HG02852 (cell line): ENCODE measurements at regions not wholly inside any gene's neighbourhood (a gene's known extent, or its start where the extent isn't known, plus 50 kb on each side); places are given as distances from the start of the nearest gene placed in this dataset.
"Not testable (repeated sequence)": the region's sequence is repeated elsewhere in the genome, so short reads cannot be mapped to it uniquely, and the experiment has no call there.

ENCODE experiments used
- ATAC-seq: cut with Tn5 transposase; IDR thresholded peaks from one replicate; pipeline ENCODE4 v1.9.1; 2021; ENCODE audit warnings: mild to moderate bottlenecking, moderate library complexity; ENCODE audit not compliant: unreplicated experiment

DNA sequence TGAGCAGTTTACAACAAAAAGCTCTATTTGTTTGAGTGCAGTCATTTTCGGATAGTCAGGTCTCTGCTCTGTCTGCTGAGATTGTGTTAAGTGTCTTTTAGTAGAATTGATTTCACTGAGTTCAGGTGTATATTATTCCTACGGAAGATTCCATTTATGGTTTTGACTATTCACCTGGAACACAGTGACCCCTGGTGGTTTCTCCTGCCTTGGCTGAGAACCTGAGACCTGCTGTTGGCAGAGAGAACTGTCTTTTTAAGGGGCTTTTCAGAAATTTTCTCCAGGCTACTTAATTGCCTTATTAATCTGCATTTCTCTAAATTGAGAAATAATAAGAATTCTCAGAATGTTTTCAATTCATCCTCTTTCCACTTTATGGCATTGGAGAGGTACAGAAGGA lies 508.0 kb downstream of the TBC1D32 start:
- ATAC-seq, result no peak

DNA sequence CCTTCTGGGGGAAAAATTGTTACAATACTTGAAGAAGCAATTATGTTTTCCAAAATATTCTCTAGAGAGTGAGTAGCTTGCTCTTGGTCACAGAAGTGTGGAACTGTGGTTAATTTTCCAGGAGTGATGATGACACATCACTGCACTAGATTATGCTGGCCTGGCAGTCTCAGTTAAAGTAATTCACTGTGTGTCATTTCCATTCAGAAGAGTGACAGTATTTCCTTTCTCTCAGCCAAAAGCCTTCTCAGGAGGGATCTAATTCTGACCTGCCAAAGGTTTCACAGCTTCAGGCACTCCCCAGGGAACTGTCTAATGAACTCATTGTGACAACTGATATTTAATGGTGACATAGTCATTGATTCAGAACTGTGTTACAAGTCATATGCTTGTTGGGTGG lies 517.5 kb downstream of the TBC1D32 start:
- no peak for ATAC-seq

DNA sequence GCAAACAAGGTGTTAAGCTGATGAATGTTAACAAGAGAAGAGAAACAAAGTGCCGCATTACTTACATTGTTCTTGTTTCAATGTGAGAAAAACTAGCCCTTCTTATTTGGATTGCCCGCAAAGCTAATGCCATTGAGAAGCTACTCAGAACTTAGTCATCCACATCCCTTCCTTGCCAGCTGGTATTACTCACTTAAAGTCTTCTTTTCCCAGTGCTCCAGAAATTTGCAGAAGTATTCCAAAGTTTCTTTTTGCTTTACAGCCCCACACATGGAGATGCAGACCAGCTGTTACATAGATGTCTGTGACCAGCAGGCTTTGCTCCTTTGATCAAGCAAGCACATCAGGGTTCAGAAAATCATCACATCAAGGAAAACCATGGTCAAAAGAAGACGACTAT lies 529.0 kb downstream of the TBC1D32 start:
- ATAC-seq, result no peak

DNA sequence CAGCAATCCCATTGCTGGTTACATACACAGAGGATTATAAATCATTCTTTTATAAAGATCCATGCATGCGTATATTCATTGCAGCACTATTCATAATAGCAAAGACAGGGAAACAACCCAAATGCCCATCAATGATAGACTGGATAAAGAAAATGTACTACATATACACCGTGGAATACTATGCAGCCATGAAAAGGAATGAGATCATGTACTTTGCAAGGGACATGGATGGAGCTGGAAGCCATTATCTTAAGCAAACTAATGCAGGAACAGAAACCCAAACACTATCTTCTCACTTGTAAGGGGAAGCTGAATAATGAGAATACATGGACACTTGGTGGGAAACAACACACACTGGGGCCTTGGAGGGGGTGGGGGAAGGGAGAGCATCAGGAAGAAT lies 529.7 kb downstream of the TBC1D32 start:
- no peak for ATAC-seq

DNA sequence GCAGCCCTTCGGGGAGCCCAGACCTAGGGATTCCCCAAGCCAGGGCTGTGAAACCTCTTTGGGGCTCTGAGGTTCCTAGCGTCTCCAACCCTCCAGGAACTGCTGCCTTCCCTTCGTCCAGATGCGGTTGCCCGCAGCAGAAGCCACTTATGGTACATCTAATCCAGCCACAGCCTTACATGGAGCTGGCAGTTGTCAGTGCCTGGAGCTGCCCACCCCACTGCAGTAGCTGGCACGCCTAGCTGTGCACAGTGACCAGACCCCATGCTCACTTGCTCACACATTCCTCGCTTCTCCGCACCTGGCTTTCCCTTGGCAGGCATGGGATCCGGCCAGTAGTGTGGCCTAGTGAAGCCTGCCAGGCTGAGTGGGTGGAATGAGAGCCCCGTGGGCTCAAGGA lies 547.6 kb downstream of the TBC1D32 start:
- no peak for ATAC-seq

DNA sequence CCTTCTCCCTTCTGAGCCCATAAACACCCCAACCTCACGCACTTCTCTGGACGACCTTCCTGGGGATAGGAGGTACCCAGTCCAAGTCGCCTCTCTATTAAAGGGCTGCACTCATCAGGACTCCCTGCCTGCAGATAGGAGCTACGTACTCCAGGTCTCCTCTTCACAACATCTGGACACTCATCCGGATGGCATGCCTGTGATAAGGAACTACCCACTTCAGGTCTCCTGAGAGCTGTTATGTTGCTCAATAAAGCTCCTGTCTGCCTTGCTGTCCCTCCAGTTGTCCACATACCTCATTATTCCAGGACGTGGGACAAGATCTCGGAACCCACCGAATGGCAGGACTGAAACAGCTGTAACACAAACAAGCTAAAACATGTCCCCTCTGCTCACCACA lies 548.0 kb downstream of the TBC1D32 start:
- ATAC-seq, result no peak

DNA sequence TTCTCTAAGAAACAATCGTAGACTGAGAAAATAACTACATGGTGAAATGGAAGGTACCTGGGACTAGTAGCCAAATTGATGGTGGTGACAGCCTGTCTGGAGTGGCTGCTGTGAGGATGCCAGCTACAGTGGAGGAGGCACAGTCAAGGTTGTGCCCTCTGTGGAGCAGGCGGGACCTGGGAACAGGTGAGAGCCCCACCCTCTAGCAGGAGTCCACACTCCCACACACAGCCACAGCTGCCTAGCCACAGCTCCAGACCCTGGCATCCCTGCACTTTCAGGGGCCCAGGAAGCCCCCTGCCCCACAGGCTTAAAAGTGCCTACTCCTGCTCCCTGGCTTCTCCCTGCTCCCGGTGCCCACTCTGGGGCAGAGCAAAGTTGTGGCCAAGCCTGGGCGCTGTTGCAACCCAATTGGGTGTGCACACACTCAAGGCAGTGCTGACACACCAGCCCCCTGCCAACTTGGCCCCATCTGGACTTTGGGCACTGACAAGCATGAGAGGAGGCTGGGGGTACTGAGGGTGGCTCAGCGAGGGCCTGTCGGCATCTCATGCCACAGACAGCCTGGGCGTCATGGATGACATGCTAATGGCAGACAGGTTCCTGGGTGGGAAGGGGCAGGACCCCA lies 548.7 kb downstream of the TBC1D32 start:
- no peak for ATAC-seq

DNA sequence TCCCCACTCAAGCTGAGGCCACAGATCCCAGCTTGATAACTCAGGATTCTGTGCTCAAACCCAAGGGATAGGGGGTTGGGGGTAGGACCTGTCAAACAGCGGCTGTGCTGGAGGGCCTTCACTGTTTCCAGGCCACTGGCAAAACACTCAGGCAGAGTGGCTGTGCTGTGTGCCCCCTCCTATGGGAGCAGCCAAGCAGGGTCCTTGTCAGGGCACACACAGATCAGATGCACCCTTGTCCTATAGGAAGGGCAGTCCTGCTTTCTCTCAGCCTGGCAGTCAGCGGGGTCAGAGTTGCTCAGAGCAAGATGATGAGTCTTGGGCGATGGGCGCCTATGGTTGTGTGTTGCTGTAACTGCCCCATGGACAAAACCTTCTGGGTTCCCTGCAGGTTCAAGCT lies 554.8 kb downstream of the TBC1D32 start:
- no peak for ATAC-seq

DNA sequence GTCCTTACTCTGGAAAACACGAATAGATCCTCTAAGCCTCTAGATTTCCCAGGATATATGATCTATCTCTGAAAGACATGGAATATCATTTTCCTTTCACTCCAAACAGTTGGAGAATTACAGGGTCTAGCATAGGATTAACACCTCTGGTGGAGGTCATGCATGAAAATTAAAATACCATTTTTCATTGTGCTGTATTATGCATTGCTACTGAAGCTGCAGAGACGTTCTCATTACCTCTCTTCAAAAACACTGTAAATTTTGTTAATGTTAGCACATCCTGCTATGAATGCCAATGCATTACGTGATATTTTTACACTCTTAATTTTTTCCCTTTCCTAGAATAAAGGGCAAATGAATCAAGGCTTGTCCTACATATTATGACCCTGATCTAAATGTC lies 558.6 kb downstream of the TBC1D32 start:
- ATAC-seq, result no peak

DNA sequence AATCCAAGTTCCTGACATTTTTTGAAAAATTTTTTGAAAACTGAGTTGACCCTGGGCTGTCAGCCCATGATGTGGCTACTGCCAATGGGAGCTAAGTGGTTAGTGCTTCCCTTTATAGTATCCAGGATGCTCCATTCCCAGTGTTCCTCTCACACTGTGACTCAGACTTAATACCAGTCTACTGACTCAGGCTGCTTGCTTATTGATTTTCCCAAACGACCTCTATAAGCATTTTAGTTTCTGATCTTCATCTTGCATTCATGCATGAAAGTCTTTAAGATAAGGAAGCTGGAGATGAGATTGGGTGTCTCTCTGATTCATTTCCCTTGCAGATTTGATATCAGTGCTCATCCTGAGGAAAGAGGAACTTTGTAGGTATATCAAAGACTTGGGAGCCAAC lies 560.0 kb downstream of the TBC1D32 start:
- ATAC-seq, result no peak

DNA sequence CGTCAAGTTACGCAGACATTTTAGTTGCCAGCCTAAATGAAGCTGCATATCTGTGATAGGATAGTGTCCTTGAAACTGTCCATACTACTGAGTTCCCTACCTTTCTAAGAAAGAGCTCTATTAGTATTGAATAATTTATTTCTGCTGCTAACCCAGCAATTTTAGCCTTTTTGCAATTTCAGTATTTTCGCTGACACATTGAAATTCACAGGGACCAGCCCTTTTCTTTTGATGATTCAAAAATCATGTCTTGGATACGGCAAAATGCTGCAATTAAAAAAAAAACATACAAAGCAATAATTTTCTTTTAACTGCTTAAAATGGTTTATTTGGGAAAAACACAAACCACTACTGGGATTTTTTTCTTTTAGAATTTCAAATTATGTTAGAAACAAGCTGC lies 563.3 kb downstream of the TBC1D32 start:
- no peak for ATAC-seq

DNA sequence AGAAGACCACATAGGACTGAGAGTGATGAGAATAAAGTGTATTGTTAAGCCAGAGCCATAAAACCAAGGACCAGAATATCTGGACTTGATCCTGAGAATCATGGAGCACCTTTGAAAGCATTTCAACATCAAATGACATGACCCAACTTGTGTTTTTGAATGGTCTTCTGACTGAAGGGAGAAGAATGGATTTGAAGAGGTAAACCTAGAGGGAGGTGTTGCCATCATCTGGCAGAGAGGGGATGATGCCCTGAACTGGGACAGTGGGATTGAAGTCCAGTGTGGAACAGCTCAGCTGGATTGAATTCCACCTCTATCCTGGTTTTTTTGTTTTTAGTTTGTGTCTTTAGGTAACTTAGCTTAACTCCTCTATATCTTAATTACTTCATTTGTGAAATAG lies 570.0 kb downstream of the TBC1D32 start:
- no peak for ATAC-seq

DNA sequence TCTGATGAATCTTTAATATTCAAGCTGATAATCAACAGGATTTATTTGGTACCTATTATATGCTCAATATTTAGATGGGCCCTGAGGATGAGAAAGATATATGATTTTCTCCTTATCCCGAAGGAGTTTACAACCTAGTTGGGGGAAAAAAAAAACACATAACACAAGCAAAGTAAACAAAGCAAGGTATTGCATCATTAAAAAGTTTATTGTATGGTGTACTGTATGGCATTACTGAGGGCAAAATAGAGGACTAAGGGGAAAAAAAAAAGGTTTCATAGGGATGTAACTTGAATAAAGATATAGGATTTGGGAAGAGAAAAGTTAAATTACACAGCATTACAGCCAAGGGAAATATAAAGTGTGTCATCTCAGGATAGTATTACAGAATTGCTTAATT lies 574.7 kb downstream of the TBC1D32 start:
- ATAC-seq, result no peak

DNA sequence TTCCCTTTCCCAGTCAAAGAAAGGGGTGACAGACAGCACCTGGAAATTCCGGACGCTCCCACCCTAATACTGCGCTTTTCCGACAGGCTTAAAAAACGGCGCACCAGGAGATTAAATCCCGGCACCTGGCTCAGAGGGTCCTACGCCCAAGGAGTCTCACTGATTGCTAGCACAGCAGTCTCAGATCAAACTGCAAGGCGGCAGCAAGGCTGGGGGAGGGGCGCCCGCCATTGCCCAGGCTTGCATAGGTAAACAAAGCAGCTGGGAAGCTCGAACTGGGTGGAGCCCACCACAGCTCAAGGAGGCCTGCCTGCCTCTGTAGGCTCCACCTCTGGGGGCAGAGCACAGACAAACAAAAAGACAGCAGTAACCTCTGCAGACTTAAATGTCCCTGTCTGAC lies 585.7 kb downstream of the TBC1D32 start:
- not testable (repeated sequence) for ATAC-seq

DNA sequence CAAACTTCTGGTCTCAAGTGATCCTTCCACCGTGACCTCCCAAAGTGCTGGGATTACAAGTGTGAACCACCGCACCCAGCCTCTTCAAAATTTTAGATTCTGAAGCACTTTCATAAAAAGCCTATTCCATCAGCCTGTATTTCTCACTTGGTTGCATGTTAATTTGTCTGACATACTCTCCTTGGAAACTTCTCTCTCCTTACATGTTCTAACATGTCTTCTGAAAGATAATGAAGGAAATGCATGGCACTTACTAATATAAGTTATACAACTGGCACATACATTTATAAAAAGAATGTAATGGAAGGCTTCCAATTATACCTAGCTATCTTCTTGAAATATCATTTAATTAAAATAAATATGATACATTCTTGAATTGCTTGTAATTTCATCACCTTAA lies 597.5 kb downstream of the TBC1D32 start:
- ATAC-seq, result no peak

DNA sequence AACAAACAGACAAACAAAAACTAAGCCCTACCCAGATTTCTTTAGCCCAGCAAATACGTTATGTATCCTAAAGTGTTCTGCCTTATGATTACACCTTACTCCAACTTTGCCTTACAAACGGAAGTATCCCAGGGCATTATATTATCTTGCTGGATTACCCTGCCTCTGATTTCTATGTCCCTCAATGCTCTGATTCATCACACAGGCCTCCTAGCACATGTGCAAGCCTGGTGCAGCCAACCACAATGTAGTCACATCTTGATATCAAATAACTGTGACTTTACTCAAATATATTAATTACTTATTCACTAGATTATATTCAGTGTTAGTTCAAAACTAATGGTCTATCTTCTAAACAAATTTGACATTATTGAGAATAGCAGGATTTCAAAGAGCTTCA lies 598.6 kb downstream of the TBC1D32 start:
- no peak for ATAC-seq

DNA sequence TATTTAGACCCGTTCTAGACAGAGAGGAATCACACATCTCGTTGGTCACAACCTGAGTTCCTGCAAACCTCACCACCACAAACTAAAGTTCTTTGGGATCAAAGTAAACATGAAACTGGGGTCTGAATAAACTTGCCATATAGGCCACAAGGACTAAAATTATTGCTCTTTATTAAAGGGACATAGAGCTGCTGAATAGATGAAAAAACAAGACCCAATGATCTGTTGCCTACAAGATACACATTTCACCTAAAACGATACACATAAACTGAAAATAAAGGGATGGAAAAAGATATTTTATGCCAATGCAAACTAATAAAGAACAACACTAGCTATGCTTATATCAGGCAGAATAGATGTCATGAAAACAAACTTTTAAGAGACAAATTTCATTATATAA lies 623.0 kb downstream of the TBC1D32 start:
- no peak for ATAC-seq

DNA sequence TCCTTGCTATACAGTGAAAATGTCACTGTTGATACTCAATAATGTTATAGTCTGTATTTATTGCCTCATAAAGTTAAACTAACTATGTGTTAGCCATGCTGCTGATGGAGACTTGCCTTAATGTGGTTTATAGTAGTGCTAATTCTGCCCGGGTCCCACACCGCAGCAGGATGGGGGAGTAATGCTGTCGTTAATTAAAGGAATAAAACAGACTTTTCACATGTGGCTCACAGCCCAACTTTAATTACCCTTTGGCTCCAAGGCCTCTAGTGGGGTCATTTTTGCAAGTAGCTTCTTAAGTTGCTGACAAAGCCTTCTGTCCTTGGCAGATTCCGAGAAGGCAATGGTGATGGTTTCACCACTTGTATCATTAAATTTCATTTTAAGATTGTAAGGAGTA lies 634.3 kb downstream of the TBC1D32 start:
- no peak for ATAC-seq

DNA sequence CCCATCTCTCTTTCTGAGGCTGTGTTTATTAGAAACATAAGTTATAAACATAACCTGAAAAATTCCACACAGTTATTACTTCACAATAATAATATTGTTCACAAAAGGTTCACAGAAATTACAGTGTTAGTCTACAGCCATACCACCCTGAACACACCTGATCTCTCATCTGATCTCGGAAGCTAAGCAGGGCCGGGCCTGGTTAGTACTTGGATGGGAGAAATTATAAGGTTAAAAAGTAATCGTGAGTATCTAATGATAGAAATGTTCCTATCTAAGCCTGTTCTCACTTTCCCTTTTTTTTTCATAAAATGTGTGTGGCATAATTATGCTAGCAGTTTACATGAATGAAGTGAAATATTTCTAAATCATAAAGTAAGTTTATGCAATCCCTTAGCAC lies 647.8 kb downstream of the TBC1D32 start:
- no peak for ATAC-seq

DNA sequence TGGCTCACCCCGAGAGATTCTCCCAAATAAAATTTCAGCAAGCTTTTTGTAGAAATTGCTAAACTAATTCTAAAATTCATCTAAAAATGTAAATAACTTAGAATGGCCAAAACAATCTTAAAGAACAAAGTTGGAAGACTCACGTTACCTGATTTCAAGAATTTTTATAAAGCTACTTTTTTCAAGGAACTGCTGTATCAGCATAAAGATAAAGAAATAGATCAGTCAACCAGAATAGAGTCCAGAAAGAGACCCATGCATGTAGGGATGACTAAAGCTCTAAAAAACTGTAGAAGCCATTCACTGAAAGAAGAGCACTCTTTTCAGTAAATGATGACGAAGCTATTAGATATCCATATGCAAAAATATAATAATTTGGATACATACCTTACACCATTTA lies 652.1 kb downstream of the TBC1D32 start:
- ATAC-seq, result no peak

DNA sequence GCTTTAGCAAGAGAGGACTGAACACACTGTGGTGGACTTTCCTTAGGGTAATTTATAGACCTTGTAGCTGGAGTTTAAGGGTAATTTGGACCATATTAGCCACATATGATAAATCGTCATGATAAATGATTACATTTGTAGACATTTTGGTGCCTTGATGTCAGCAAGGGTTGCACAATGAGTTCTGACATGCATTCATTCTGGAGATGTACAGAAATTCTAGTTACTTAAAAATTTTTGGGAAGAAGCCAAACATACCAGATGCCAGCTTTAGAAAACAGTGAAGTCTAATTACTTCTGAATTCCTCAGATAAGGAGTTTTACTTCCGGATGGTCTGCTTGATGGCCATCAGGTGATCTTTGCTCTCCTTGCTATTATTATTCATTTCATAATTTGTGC lies 653.1 kb downstream of the TBC1D32 start:
- no peak for ATAC-seq

DNA sequence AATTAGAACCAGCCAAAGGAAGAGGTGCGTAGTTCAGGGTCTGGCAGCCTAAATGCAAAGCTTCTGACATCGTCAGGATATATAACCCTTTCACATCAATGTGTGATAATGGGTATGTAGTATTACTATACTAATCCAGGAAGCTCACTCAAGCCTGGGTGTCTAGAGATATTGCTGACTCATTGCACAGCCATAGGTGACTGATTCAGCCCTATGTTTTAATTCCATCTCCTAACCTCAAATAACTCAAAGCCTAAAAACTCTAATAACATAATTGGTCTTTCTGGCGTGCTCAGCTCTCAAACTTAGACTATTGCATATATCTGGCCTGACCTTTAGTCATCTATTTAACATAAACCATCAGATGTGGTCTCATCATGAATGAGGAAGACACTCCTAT lies 658.4 kb downstream of the TBC1D32 start:
- ATAC-seq, result no peak

DNA sequence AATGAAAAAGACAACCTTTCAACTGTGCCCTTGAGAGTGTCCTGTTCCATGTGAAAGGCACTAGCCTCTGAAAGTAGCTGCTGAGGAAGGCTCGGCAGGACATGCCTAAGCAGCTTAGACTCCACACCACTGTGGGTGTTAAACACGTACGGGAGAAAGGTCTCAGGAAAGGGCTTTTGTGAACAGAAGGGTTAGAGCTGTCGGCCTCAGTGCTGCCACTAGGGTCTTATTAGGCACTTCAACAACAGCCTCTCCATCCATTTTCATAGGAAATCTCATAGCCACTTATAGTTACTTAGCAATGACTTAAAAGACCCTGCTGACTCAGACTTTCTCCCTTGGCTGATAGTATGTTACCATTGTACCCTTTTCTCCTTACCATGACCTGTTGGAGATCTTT lies 662.8 kb downstream of the TBC1D32 start:
- no peak for ATAC-seq

DNA sequence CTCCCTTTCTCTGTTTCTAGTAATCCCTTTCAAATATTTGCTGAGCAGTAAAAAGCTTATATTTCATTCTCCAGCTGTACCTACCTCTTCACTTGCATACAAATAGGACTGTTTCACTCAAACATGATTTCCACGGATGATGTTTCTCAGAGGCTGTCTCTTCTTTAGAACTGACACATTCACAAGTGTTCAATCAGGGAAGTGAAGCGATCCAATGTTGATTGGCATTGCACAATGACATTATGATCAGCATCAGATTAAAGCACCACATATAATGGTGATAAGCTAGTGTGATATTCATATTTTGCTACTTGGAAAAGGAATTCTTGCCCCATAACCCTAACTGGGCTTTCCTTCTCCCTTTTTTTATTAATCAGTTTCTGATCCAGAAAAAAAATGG lies 681.8 kb downstream of the TBC1D32 start:
- ATAC-seq, result no peak
